Prostate gland (tissue), 2 donors: ENCODE measurements at regions not wholly inside any gene's neighbourhood (a gene's known extent, or its start where the extent isn't known, plus 50 kb on each side); places are given as distances from the start of the nearest gene placed in this dataset.

Experiments used
- CTCF ChIP-seq, 4 experiments: fragments of 200-600 bp in 2 of 4; fragments of 450-650 bp in 2 of 4; sonication (generic) in 2 of 4; IDR thresholded peaks; 1 replicate in 3 of 4; 2 replicates in 1 of 4; pipeline ENCODE4 v1.5.1; 2016 to 2019; ENCODE audit warnings: antibody characterized with exemption in 4 of 4, mild to moderate bottlenecking in 2 of 4, moderate library complexity in 2 of 4
- POLR2A ChIP-seq: fragments of 450-650 bp; IDR thresholded peaks from one replicate; pipeline ENCODE4 v1.6.1; 2016; ENCODE audit warnings: antibody characterized with exemption, mild to moderate bottlenecking
- POLR2AphosphoS5 ChIP-seq: sonication (generic); formaldehyde crosslinking; IDR thresholded peaks from one replicate; pipeline ENCODE4 v1.6.1; 2017; ENCODE audit warnings: antibody characterized with exemption

- TF ChIP-seq CTCF (IDR thresholded peaks at IDR 0.05) (no peak), POLR2A (no peak), POLR2AphosphoS5 (no peak)
These were observed 55.1 kb upstream of the LOC128125822 start for GRCh38 chr6:63517221-63517620.
